ENCODE measurements at regions not wholly inside any gene's neighbourhood (a gene's known extent, or its start where the extent isn't known, plus 50 kb on each side); places are given as distances from the start of the nearest gene placed in this dataset.

- no peak for TF ChIP-seq CTCF (IDR thresholded peaks at IDR 0.05)
- H3K4me1 ChIP-seq (ENCODE audit: insufficient read depth, low read length) = no peaks in the 10 kb centered on the region
- no peaks in the 10 kb centered on the region for H3K36me3 ChIP-seq (ENCODE audit: insufficient read depth, low read length)
- no peaks in the 10 kb centered on the region for H3K36me3 Mint-ChIP-seq (ENCODE audit: low read depth)
- no peak overlapping the region for H3K4me3 Mint-ChIP-seq
- peaks cover 6% of the 10 kb centered on the region for H3K9me3 Mint-ChIP-seq
- CTCF ChIA-PET = no interaction called here
- no peaks in the 10 kb centered on the region for H3K4me1 Mint-ChIP-seq (ENCODE audit: low read depth)
- POLR2A ChIA-PET = no interaction called here
- intact Hi-C loops (cut with DNase I, micrococcal nuclease) = no loop called here
- peaks cover 0 to 3% of the 10 kb centered on the region in 2 experiments for H3K9me3 ChIP-seq (ENCODE audit: control insufficient read depth in 1 of 2, insufficient read depth in 1 of 2, low read length in 2 of 2)
- no peak overlapping the region for H3K27ac ChIP-seq (ENCODE audit: low read depth in 1 of 2, low read length in 2 of 2)
- ATAC-seq (ENCODE audit: poor library complexity) (no peak), DNase-seq (no peak)
- H3K27me3 ChIP-seq (ENCODE audit: control insufficient read depth in 1 of 2, insufficient read depth in 2 of 2, low read length in 2 of 2) = peaks cover 0 to 5% of the 10 kb centered on the region in 2 experiments
- H3K27me3 Mint-ChIP-seq = peaks cover 50% of the 10 kb centered on the region
- no peak overlapping the region for H3K27ac Mint-ChIP-seq
- H3K4me3 ChIP-seq (ENCODE audit: low read length) = no peak overlapping the region
Measured at GRCh38 chr20:39290575-39290974, 328.4 kb downstream of the DHX35 start.

- Histone ChIP-seq H3K36me3 (ENCODE audit: insufficient read depth, low read length) (no peaks in the 10 kb centered on the region), H3K9me3 (ENCODE audit: control insufficient read depth in 1 of 2, insufficient read depth in 1 of 2, low read length in 2 of 2) (peaks cover 0 to 3% of the 10 kb centered on the region in 2 experiments), H3K4me1 (ENCODE audit: insufficient read depth, low read length) (no peaks in the 10 kb centered on the region), H3K27me3 (ENCODE audit: control insufficient read depth in 1 of 2, insufficient read depth in 2 of 2, low read length in 2 of 2) (peaks cover 0 to 5% of the 10 kb centered on the region in 2 experiments), H3K27ac (ENCODE audit: low read depth in 1 of 2, low read length in 2 of 2) (no peak overlapping the region), H3K4me3 (ENCODE audit: low read length) (no peak overlapping the region)
- Mint-ChIP-seq H3K27ac (no peak overlapping the region), H3K27me3 (peaks cover 49% of the 10 kb centered on the region), H3K4me1 (ENCODE audit: low read depth) (no peaks in the 10 kb centered on the region), H3K4me3 (no peak overlapping the region), H3K9me3 (peaks cover 6% of the 10 kb centered on the region), H3K36me3 (ENCODE audit: low read depth) (no peaks in the 10 kb centered on the region)
- no peak for DNase-seq
- ATAC-seq (ENCODE audit: poor library complexity) = no peak
- ChIA-PET CTCF (interaction anchor here (1.0 kb wide), 1 partner anchor 9 kb away, joined by 3 read pairs; no protein-coding TSS in a partner anchor), POLR2A (no interaction called here)
- intact Hi-C loops (cut with DNase I, micrococcal nuclease) = no loop called here
- no peak for TF ChIP-seq CTCF (IDR thresholded peaks at IDR 0.05)
Measured at GRCh38 chr20:39289831-39290230, 327.7 kb downstream of the DHX35 start.

- Histone ChIP-seq H3K27me3 (ENCODE audit: control insufficient read depth in 1 of 2, insufficient read depth in 2 of 2, low read length in 2 of 2) (peaks cover 2 to 5% of the 10 kb centered on the region in 2 experiments), H3K4me1 (ENCODE audit: insufficient read depth, low read length) (no peaks in the 10 kb centered on the region), H3K36me3 (ENCODE audit: insufficient read depth, low read length) (no peaks in the 10 kb centered on the region), H3K9me3 (ENCODE audit: control insufficient read depth in 1 of 2, insufficient read depth in 1 of 2, low read length in 2 of 2) (peaks cover 0 to 3% of the 10 kb centered on the region in 2 experiments), H3K4me3 (ENCODE audit: low read length) (no peak overlapping the region), H3K27ac (ENCODE audit: low read depth in 1 of 2, low read length in 2 of 2) (no peak overlapping the region)
- no peaks in the 10 kb centered on the region for H3K4me1 Mint-ChIP-seq (ENCODE audit: low read depth)
- H3K27me3 Mint-ChIP-seq = peaks cover 48% of the 10 kb centered on the region
- ChIA-PET CTCF (interaction anchor here (1.0 kb wide), 1 partner anchor 8 kb away, joined by 3 read pairs; no protein-coding TSS in a partner anchor), POLR2A (no interaction called here)
- H3K36me3 Mint-ChIP-seq (ENCODE audit: low read depth) = no peaks in the 10 kb centered on the region
- TF ChIP-seq CTCF (IDR thresholded peaks at IDR 0.05) = no peak
- intact Hi-C loops (cut with DNase I, micrococcal nuclease) = no loop called here
- H3K4me3 Mint-ChIP-seq = no peak overlapping the region
- DNase-seq (no peak), ATAC-seq (ENCODE audit: poor library complexity) (no peak)
- H3K9me3 Mint-ChIP-seq = peaks cover 6% of the 10 kb centered on the region
- no peak overlapping the region for H3K27ac Mint-ChIP-seq
Measured at GRCh38 chr20:39289316-39289715, 327.2 kb downstream of the DHX35 start.
